ENCODE measurements at regions not wholly inside any gene's neighbourhood (a gene's known extent, or its start where the extent isn't known, plus 50 kb on each side); places are given as distances from the start of the nearest gene placed in this dataset.

- DNase-seq (ENCODE audit: low read depth in 2 of 2): no peak
These were observed 587.4 kb upstream of the MDFIC2 start for GRCh38 chr3:70899816-70900215.

- no peak for DNase-seq (ENCODE audit: low read depth in 2 of 2)
These were observed 577.6 kb upstream of the MDFIC2 start for GRCh38 chr3:70890020-70890394.

GRCh38 chr3:70889162-70890019, 577.0 kb upstream of the MDFIC2 start:
- no peak for DNase-seq (ENCODE audit: low read depth in 2 of 2)

- DNase-seq (ENCODE audit: low read depth in 2 of 2): no peak
These were observed 573.2 kb upstream of the MDFIC2 start for GRCh38 chr3:70885636-70886035.

- no peak for DNase-seq (ENCODE audit: low read depth in 2 of 2)
These were observed 569.7 kb upstream of the MDFIC2 start for GRCh38 chr3:70882104-70882503.

- DNase-seq (ENCODE audit: low read depth in 2 of 2): no peak
These were observed 568.0 kb upstream of the MDFIC2 start for GRCh38 chr3:70880421-70880820.

- no peak for DNase-seq (ENCODE audit: low read depth in 2 of 2)
These were observed 563.7 kb upstream of the MDFIC2 start for GRCh38 chr3:70876154-70876553.

- DNase-seq (ENCODE audit: low read depth in 2 of 2): no peak
These were observed 561.8 kb upstream of the MDFIC2 start for GRCh38 chr3:70874196-70874595.

- no peak for DNase-seq (ENCODE audit: low read depth in 2 of 2)
These were observed 561.2 kb upstream of the MDFIC2 start for GRCh38 chr3:70873686-70874085.

GRCh38 chr3:70871909-70872656, 559.6 kb upstream of the MDFIC2 start:
- DNase-seq (ENCODE audit: low read depth in 2 of 2): no peak

- no peak for DNase-seq (ENCODE audit: low read depth in 2 of 2)
These were observed 558.1 kb upstream of the MDFIC2 start for GRCh38 chr3:70870576-70870975.

- no peak for DNase-seq (ENCODE audit: low read depth in 2 of 2)
These were observed 556.1 kb upstream of the MDFIC2 start for GRCh38 chr3:70868561-70868960.

GRCh38 chr3:70863049-70863448, 550.6 kb upstream of the MDFIC2 start:
- no peak for DNase-seq (ENCODE audit: low read depth in 2 of 2)

- no peak for DNase-seq (ENCODE audit: low read depth in 2 of 2)
These were observed 549.4 kb upstream of the MDFIC2 start for GRCh38 chr3:70861855-70862254.

GRCh38 chr3:70861234-70861633, 548.8 kb upstream of the MDFIC2 start:
- DNase-seq (ENCODE audit: low read depth in 2 of 2): no peak

- DNase-seq (ENCODE audit: low read depth in 2 of 2): no peak
These were observed 545.5 kb upstream of the MDFIC2 start for GRCh38 chr3:70857916-70858315.

- DNase-seq (ENCODE audit: low read depth in 2 of 2): no peak
These were observed 544.1 kb upstream of the MDFIC2 start for GRCh38 chr3:70856414-70857162.

- no peak for DNase-seq (ENCODE audit: low read depth in 2 of 2)
These were observed 542.7 kb upstream of the MDFIC2 start for GRCh38 chr3:70855149-70855548.

GRCh38 chr3:70854108-70854507, 541.7 kb upstream of the MDFIC2 start:
- no peak for DNase-seq (ENCODE audit: low read depth in 2 of 2)

GRCh38 chr3:70853161-70853944, 540.9 kb upstream of the MDFIC2 start:
- no peak for DNase-seq (ENCODE audit: low read depth in 2 of 2)

GRCh38 chr3:70849911-70850699, 537.7 kb upstream of the MDFIC2 start:
- no peak for DNase-seq (ENCODE audit: low read depth in 2 of 2)
